Hematopoietic multipotent progenitor cell treated with erythropoietin and hydrocortisone succinate and interleukin-3 and kit ligand, for 15 days (in vitro differentiated cells): ENCODE measurements at regions not wholly inside any gene's neighbourhood (a gene's known extent, or its start where the extent isn't known, plus 50 kb on each side); places are given as distances from the start of the nearest gene placed in this dataset.

Source experiments
- DNase-seq: peaks from one replicate; pipeline ENCODE4 v3.0.0-alpha.2; 2015; ENCODE audit warnings: low spot score

- DNase-seq = no peak
Measured at GRCh38 chr4:56286763-56287162, 100.5 kb downstream of the AASDH start.

- DNase-seq = no peak
Measured at GRCh38 chr4:56283375-56283774, 103.9 kb downstream of the AASDH start.

GRCh38 chr4:56282004-56282403 is 105.3 kb downstream of the AASDH start:
- DNase-seq = no peak

- no peak for DNase-seq
Measured at GRCh38 chr4:56276547-56276946, 110.7 kb downstream of the AASDH start.

DNA sequence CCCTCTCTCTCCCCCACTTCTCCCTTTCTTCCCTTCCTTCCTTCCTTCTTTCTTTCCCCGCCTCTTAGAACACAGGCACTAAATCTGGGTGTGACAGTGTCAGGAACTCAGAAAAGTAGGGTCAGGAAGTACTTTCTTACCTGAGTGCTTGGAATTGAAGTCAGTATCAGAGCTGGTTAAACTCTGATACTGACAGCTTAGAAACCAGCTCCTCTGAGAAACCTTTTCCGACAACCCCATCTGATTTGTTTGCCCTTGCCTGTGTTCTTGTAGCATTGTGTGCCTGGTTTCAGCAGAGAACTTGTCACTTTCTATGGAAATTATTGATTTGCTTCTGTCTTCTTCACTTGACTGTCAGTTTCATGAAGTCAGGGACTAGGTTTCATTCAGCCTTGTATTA is 113.9 kb downstream of the AASDH start:
- DNase-seq = no peak

- no peak for DNase-seq
Measured at GRCh38 chr4:56272927-56273326, 114.4 kb downstream of the AASDH start.

DNA sequence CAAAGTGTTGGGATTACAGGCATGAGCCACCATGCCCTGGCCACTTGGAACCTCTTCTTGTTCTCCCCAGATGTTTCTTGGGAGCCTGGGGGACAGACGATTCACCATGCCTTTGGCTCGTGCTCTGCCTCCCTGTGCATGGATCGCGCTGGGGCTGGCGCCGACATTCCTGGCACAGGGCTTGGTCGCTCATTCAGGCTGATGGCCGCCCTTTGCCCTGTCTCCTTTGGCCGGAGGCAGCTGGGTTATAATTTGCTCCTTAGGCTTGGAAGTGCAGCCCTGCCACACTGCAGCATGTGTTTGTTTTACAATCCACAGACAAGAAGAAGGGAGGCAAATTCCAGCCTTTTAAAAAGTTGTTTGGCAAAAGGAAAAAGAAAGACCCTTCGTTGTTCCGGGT is 115.3 kb downstream of the AASDH start:
- DNase-seq = no peak

DNA sequence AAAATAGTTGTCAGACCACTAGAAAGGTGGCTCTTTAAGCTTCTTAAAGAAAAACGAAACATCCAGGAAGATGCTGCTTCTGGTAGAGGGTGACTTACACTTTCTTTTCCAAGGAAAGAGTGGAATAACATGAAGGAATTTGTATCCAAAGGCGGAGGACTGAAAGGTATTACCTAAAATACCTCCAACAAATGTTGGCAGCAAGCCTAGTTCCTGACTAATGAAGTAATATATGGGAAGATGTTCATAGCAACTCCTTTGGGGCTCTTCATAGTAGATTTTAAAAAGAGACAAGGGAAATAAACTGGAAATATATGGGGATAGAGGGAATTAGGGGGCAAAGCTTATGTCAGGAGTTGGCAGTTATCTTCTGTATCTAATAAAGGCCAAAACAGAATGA is 116.2 kb downstream of the AASDH start:
- no peak for DNase-seq

DNA sequence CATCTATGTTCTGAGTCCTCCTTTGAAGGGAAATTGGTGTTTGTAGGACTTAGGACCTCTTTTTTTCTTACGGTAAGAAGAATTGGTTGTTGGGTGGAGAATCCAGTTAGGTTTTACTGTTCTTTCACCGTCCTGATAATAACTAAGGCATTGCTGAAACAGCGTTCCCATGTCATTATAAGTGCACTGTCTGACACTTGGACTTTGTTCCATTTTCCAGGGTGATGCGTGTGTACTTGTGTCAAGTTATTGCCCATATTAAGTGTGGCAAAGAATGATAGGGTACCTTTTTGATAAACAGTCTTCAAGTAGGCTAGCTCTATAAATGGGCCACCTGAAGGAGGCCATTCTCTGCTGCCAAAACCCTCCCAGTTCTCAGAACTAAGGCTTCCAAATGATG is 119.7 kb downstream of the AASDH start:
- no peak for DNase-seq

DNA sequence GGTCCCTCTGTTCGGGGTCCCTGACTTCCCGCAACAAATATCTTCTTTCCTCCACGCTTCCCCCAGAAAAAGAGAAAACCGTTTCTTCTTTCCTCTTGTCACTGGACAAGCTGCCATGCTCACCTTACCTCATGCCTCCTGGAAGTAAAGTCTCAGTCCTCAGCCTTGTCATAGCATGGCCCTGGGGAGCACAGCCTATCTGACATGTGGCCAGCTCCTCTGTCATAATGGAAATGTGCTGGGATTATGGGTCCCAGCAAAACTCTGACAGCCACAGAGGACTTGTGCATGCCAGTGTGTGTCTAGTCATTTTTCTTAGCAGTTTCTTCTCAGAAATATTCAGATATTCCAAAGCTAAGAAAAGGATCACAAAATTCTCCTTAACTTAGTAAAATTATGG is 122.4 kb downstream of the AASDH start:
- no peak for DNase-seq

GRCh38 chr4:56261027-56261426 is 126.3 kb downstream of the AASDH start:
- no peak for DNase-seq

GRCh38 chr4:56260320-56260719 is 127.0 kb downstream of the AASDH start:
- no peak for DNase-seq

- DNase-seq = no peak
Measured at GRCh38 chr4:56259655-56260054, 127.6 kb downstream of the AASDH start.

DNA sequence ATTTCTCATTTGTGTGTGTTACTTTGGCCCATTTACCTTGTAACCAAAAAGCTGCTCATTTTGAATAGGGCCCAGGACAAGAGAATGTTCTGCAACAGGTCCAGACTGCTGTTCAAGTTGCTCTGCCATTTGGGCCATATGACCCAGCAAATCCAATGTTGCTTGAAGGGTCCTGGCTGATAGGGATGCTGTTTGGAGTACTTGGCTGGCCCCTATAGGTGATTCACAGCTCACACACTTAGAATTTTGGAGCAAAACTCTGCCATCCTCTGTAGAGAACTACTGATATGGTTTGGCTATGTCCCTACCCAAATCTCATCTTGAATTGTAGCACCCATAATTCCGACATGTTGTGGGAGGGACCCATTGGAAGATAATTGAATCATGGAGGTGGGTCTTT is 131.5 kb downstream of the AASDH start:
- DNase-seq = no peak

GRCh38 chr4:56253666-56254305 is 133.5 kb downstream of the AASDH start:
- no peak for DNase-seq

DNA sequence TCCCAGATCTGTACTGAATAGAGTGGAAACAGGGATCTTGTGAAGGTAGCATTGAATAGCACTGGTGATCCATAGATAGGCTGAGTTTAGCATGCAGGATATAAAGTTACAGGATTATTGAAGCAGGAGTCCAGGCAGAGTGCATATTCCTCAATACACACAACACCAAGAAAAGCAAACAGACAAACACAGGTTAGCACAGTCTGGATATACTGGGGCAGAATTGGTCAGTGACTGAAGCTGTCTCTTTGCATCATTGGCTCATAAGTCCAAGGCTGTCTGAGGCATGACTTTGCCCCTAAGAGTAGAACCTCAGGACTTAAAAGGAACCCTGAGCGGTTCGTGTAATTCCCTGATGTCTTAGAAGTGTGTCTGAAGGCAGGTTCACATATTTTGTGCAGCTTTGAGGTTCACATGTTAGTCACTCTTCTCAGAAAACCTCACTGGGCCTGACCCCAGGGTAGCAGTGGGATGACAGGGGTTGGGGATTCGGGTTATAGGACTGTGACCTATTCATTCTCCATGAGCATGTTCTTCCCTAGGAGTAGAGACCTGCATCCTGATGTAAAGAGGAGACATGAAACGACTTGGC is 134.6 kb downstream of the AASDH start:
- DNase-seq = no peak

DNA sequence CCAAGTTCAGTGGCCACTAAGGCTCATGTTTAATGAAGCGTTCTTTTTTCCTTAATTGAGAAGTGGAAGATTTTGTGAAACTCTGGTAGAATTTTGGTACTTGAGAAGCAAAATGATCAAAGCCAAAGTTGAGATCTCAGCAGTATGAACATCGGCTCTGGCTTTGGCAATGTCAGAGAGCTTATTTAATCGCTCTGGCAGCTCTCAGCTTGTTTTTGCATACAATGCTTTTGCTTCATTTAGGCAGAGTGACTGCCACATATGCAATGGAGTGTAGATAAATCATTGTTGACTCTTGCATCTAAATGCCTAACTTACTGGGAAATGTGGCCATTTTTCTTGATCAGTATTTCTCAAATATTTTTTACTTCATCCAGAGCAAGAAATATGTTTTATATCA is 135.7 kb downstream of the AASDH start:
- DNase-seq = no peak

GRCh38 chr4:56250776-56251175 is 136.5 kb downstream of the AASDH start:
- DNase-seq = no peak

- DNase-seq = no peak
Measured at GRCh38 chr4:56247646-56248045, 139.6 kb downstream of the AASDH start.

- no peak for DNase-seq
Measured at GRCh38 chr4:56246233-56246610, 141.1 kb downstream of the AASDH start.

DNA sequence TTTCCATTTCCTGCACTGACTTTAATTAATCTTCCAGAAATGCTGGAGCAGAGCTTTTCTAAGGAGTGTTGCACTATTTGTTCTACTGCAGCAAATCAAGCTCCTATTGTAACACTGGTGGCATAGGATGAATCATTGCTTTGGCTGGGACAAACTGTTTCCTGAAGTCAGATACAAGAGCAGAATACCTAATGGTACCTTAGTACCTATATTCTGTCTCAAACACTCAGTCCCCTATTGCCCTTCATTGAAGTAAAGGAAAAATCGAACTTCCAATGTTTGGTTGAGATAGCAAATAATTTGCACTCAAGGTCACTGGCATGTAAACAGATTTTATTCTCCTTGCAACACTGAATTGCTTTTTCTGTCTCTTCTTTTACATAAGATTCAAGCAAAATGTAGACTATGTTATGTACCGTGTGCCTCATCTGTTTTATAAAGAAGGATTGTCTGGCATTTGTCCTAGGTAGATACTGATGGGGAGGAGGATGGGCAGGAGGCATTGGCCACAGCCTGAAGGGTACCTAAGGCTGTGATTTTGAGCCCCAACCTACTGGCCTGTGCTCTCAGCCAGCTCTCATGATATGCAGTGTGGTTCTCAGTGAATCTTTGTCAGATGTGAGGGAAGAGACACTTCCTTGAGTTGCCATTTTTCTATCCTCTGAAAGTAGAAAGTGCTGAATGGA is 141.6 kb downstream of the AASDH start:
- no peak for DNase-seq

GRCh38 chr4:56244681-56245080 is 142.6 kb downstream of the AASDH start:
- DNase-seq = no peak

DNA sequence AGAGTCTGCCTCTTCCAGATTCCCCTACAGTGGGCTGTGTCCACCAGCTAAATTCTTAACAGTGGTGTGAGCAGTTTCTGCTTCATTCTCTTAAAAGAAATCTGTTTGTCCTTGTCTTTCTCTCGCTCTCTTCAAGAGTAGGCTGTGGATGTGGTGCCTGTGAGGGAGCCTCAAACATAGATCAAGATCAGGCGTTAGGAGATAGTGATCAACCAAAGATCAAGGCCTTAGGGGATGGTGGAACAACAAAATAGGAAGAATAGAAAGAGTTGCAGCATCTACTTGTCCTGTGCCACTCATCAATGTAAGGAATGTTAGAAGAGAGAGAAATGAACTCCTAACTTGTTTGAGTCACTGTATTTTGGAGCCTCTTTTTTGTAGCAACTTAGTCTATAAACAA is 144.2 kb downstream of the AASDH start:
- no peak for DNase-seq

DNA sequence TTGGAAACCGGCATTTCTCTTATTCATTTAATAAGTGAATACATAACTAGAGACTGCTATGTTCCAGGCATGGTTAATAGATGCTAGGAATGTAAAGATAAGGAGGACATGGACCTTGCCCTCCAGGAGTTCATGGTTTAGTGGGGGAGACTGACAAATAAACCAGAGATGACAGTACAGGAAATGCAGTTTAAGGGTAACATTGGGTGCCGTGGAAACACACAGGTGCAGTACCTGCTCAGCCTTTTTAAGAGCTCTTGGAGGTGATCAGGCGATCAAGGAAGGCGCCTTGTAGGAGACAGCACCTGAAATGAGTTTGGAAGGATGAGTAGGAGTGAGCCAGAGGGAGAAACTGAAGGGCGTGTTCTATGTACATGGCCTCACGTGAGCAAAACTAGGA is 145.8 kb downstream of the AASDH start:
- DNase-seq = no peak
